Keratinocyte (primary cell): ENCODE measurements at regions not wholly inside any gene's neighbourhood (a gene's known extent, or its start where the extent isn't known, plus 50 kb on each side); places are given as distances from the start of the nearest gene placed in this dataset.
"Not testable (repeated sequence)": the region's sequence is repeated elsewhere in the genome, so short reads cannot be mapped to it uniquely, and the experiment has no call there.

Source experiments
- DNase-seq: peaks from one replicate; pipeline ENCODE4 v3.0.0-alpha.2; 2011; ENCODE audit warnings: low read depth, missing footprints, low spot score
- FAIRE-seq: peaks from 2 replicates; lab custom pipeline; 2011; peaks lifted over from hg19 to GRCh38; lab: Jason Lieb, UNC
- H2AFZ ChIP-seq: 2 replicates; pipeline ENCODE4 v1.6.0; 2012; ENCODE audit warnings: low read length, control low read depth, inconsistent platforms; ENCODE audit not compliant: control insufficient read depth
- H3K27ac ChIP-seq: 2 replicates; pipeline ENCODE4 v1.5.1; 2011; ENCODE audit warnings: low read length; ENCODE audit not compliant: control insufficient read depth, insufficient read depth
- H3K27me3 ChIP-seq: 3 replicates; pipeline ENCODE4 v1.6.0; 2011; ENCODE audit warnings: low read length; ENCODE audit not compliant: control insufficient read depth, insufficient read depth; ENCODE audit errors: extremely low read depth
- H3K36me3 ChIP-seq, 2 experiments: 2 replicates in 1 of 2; 3 replicates in 1 of 2; pipeline ENCODE4 v1.5.1; 2011; ENCODE audit warnings: low read length in 2 of 2, mild to moderate bottlenecking in 1 of 2; ENCODE audit not compliant: control insufficient read depth in 2 of 2, insufficient read depth in 2 of 2; ENCODE audit errors: extremely low read depth in 1 of 2
- H3K4me1 ChIP-seq: 3 replicates; pipeline ENCODE4 v1.5.1; 2011; ENCODE audit warnings: low read length; ENCODE audit not compliant: control insufficient read depth, insufficient read depth; ENCODE audit errors: extremely low read depth
- H3K4me2 ChIP-seq: 3 replicates; pipeline ENCODE4 v1.6.0; 2011; ENCODE audit warnings: low read depth, low read length; ENCODE audit not compliant: control insufficient read depth, insufficient read depth; ENCODE audit errors: extremely low read depth
- H3K4me3 ChIP-seq, 3 experiments: fragments of 200-600 bp in 1 of 3; sonication (generic) in 1 of 3; 2 replicates in 2 of 3; 3 replicates in 1 of 3; pipeline ENCODE4 v1.5.1; 2011 to 2016; ENCODE audit warnings: low read length in 3 of 3, mild to moderate bottlenecking in 3 of 3, control low read depth in 2 of 3, inconsistent platforms in 1 of 3, low read depth in 1 of 3, mixed read lengths in 1 of 3, mixed run types in 1 of 3, moderate library complexity in 1 of 3; ENCODE audit not compliant: control insufficient read depth in 2 of 3, insufficient read depth in 2 of 3; ENCODE audit errors: extremely low read depth in 1 of 3
- H3K79me2 ChIP-seq: 2 replicates; pipeline ENCODE4 v1.6.0; 2012; ENCODE audit warnings: low read length; ENCODE audit not compliant: control insufficient read depth, insufficient read depth
- H3K9ac ChIP-seq: 3 replicates; pipeline ENCODE4 v1.6.0; 2011; ENCODE audit warnings: low read length; ENCODE audit not compliant: control insufficient read depth, insufficient read depth; ENCODE audit errors: extremely low read depth
- H3K9me1 ChIP-seq: 3 replicates; pipeline ENCODE4 v1.6.0; 2011; ENCODE audit warnings: low read length; ENCODE audit not compliant: control insufficient read depth, insufficient read depth; ENCODE audit errors: extremely low read depth
- H3K9me3 ChIP-seq: 2 replicates; pipeline ENCODE4 v1.5.1; 2012; ENCODE audit warnings: low read depth, low read length; ENCODE audit not compliant: control insufficient read depth
- H4K20me1 ChIP-seq: 3 replicates; pipeline ENCODE4 v1.6.0; 2011; ENCODE audit warnings: low read length; ENCODE audit not compliant: control insufficient read depth, insufficient read depth; ENCODE audit errors: extremely low read depth
- EZH2 ChIP-seq: IDR thresholded peaks from one replicate; pipeline ENCODE4 v1.6.1; 2012; ENCODE audit warnings: inconsistent platforms, mild to moderate bottlenecking, low read length, moderate library complexity
- dilution Hi-C: fragments of 300-500 bp; cut with MboI; formaldehyde crosslinking; loops from one replicate; pipeline ENCODE4 v1.7.0; 2020; ENCODE audit warnings: low sequenced_read_pairs; ENCODE audit not compliant: extremely low pct_ligation_motif_present
- TF ChIP-seq, protein P1 (sequence below), 3 experiments: IDR thresholded peaks in 1 of 3; conservative IDR thresholded peaks in 1 of 3; optimal IDR thresholded peaks in 1 of 3; 2 replicates in 2 of 3; 3 replicates in 1 of 3; pipeline versions ENCODE3 to v1.5.1; 2011; ENCODE audit warnings: low read length in 3 of 3, mild to moderate bottlenecking in 3 of 3, moderate library complexity in 2 of 3, control low read depth in 1 of 3, inconsistent platforms in 1 of 3; ENCODE audit not compliant: insufficient read depth in 2 of 3; ENCODE audit errors: extremely low read depth in 1 of 3

- no peak for DNase-seq
- Histone ChIP-seq H3K4me2 (no peak overlapping the region), H3K27ac (no peak overlapping the region), H3K4me3 (no peak overlapping the region), H3K79me2 (no peaks in the 10 kb centered on the region), H3K36me3 (no peaks in the 10 kb centered on the region), H3K9me3 (no peaks in the 10 kb centered on the region), H3K9me1 (no peaks in the 10 kb centered on the region), H3K27me3 (no peaks in the 10 kb centered on the region), H3K4me1 (no peaks in the 10 kb centered on the region), H4K20me1 (no peaks in the 10 kb centered on the region), H2AFZ (no peak overlapping the region), H3K9ac (no peak overlapping the region)
- FAIRE-seq = no peak
- dilution Hi-C loops = no loop called here
- no peak for TF ChIP-seq EZH2
- TF ChIP-seq, protein P1, sequence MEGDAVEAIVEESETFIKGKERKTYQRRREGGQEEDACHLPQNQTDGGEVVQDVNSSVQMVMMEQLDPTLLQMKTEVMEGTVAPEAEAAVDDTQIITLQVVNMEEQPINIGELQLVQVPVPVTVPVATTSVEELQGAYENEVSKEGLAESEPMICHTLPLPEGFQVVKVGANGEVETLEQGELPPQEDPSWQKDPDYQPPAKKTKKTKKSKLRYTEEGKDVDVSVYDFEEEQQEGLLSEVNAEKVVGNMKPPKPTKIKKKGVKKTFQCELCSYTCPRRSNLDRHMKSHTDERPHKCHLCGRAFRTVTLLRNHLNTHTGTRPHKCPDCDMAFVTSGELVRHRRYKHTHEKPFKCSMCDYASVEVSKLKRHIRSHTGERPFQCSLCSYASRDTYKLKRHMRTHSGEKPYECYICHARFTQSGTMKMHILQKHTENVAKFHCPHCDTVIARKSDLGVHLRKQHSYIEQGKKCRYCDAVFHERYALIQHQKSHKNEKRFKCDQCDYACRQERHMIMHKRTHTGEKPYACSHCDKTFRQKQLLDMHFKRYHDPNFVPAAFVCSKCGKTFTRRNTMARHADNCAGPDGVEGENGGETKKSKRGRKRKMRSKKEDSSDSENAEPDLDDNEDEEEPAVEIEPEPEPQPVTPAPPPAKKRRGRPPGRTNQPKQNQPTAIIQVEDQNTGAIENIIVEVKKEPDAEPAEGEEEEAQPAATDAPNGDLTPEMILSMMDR (optimal IDR thresholded peaks at IDR 0.05 in 1 of 3, IDR thresholded peaks at IDR 0.05 in 1 of 3, conservative IDR thresholded peaks at IDR 0.05 in 1 of 3; ENCODE audit: extremely low read depth in 1 of 3, insufficient read depth in 2 of 3, low read length in 3 of 3) = no peak
These were observed 602.6 kb downstream of the PYDC2 start for GRCh38 chr3:192063570-192063969.

- H3K27ac ChIP-seq = no peak overlapping the region
- TF ChIP-seq EZH2 = no peak
- TF ChIP-seq, protein P1 (optimal IDR thresholded peaks at IDR 0.05 in 1 of 3, IDR thresholded peaks at IDR 0.05 in 1 of 3, conservative IDR thresholded peaks at IDR 0.05 in 1 of 3; ENCODE audit: extremely low read depth in 1 of 3, insufficient read depth in 2 of 3, low read length in 3 of 3) = no peak
- no peak for FAIRE-seq
- dilution Hi-C loops = no loop called here
- no peaks in the 10 kb centered on the region for H3K27me3 ChIP-seq
- no peak overlapping the region for H3K4me3 ChIP-seq
- H3K9me3 ChIP-seq = no peaks in the 10 kb centered on the region
- H3K4me1 ChIP-seq = no peaks in the 10 kb centered on the region
- H4K20me1 ChIP-seq = no peaks in the 10 kb centered on the region
- no peaks in the 10 kb centered on the region for H3K36me3 ChIP-seq
- H3K9me1 ChIP-seq = no peaks in the 10 kb centered on the region
- no peak overlapping the region for H3K4me2 ChIP-seq
- no peak for DNase-seq
- H3K79me2 ChIP-seq = no peaks in the 10 kb centered on the region
- no peak overlapping the region for H3K9ac ChIP-seq
- no peak overlapping the region for H2AFZ ChIP-seq
These were observed 604.0 kb downstream of the PYDC2 start for GRCh38 chr3:192064959-192065358.

DNA sequence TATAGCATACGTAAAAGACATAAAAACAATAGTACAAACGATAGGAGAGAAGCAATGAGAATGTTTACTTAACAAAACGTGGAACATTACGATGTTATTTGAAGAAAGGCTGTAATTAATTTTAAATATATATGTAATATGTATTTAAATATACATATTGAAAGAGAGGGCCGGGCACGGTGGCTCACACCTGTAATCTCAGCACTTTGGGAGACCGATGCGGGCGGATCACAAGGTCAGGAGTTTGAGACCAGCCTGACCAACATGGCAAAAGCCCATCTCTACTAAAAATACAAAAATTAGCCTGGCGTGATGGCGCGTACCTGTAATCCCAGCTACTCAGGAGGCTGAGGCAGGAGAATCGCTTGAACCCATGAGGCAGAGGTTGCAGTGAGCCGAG lies 605.3 kb downstream of the PYDC2 start:
- FAIRE-seq, H3K9me1 ChIP-seq, H2AFZ ChIP-seq, H3K9ac ChIP-seq, H3K36me3 ChIP-seq, H3K4me3 ChIP-seq, H3K79me2 ChIP-seq, H4K20me1 ChIP-seq, H3K4me1 ChIP-seq, dilution Hi-C loops, H3K27me3 ChIP-seq, H3K27ac ChIP-seq, H3K4me2 ChIP-seq, DNase-seq, H3K9me3 ChIP-seq: not testable (repeated sequence)
